ENCODE measurements at regions not wholly inside any gene's neighbourhood (a gene's known extent, or its start where the extent isn't known, plus 50 kb on each side); places are given as distances from the start of the nearest gene placed in this dataset.

GRCh38 chr12:83320350-83320749, 633.6 kb downstream of the TMTC2 start:
- TF ChIP-seq POLR2A (IDR thresholded peaks at IDR 0.05; ENCODE audit: low read depth, low read length) (no peak), POLR2AphosphoS5 (IDR thresholded peaks at IDR 0.05; ENCODE audit: low read depth, low read length) (no peak), TAF1 (IDR thresholded peaks at IDR 0.05; ENCODE audit: borderline replicate concordance, low read depth, low read length) (no peak)
